Sigmoid colon (tissue), 4 donors: ENCODE measurements at regions not wholly inside any gene's neighbourhood (a gene's known extent, or its start where the extent isn't known, plus 50 kb on each side); places are given as distances from the start of the nearest gene placed in this dataset.

Source experiments
- CTCF ChIP-seq, 4 experiments: fragments of 450-650 bp in 3 of 4; fragments of 200-600 bp in 1 of 4; IDR thresholded peaks; one replicate each; pipeline ENCODE4 v1.5.1; 2016 to 2019; ENCODE audit warnings: antibody characterized with exemption in 4 of 4, mild to moderate bottlenecking in 3 of 4, moderate library complexity in 2 of 4
- POLR2AphosphoS5 ChIP-seq, 4 donors: sonication (generic); formaldehyde crosslinking; IDR thresholded peaks; one replicate each; pipeline ENCODE4 v1.6.1; 2017; ENCODE audit warnings: antibody characterized with exemption in 4 of 4

GRCh38 chr5:122581629-122582028 lies 193.3 kb upstream of the SNX2 start:
- TF ChIP-seq CTCF (IDR thresholded peaks at IDR 0.05) (no peak), POLR2AphosphoS5 (IDR thresholded peaks at IDR 0.05) (no peak)
